GM21367 (cell line): ENCODE measurements at regions not wholly inside any gene's neighbourhood (a gene's known extent, or its start where the extent isn't known, plus 50 kb on each side); places are given as distances from the start of the nearest gene placed in this dataset.
A peak's percentile ranks its signal among the peaks of the same experiment; 100 is the strongest.
"Not testable (repeated sequence)": the region's sequence is repeated elsewhere in the genome, so short reads cannot be mapped to it uniquely, and the experiment has no call there.

Source experiments
- ATAC-seq: cut with Tn5 transposase; IDR thresholded peaks from one replicate; pipeline ENCODE4 v1.9.1; 2021; ENCODE audit not compliant: unreplicated experiment

- no peak for ATAC-seq
These were observed 94.7 kb upstream of the LOC128125822 start for GRCh38 chr6:63477422-63478040.

GRCh38 chr6:63478734-63479133 lies 93.5 kb upstream of the LOC128125822 start:
- no peak for ATAC-seq

- ATAC-seq, result no peak
These were observed 86.1 kb upstream of the LOC128125822 start for GRCh38 chr6:63486196-63486595.

- ATAC-seq, result no peak
These were observed 85.0 kb upstream of the LOC128125822 start for GRCh38 chr6:63487103-63487813.

- ATAC-seq, result no peak
These were observed 81.2 kb upstream of the LOC128125822 start for GRCh38 chr6:63491119-63491518.

- ATAC-seq, result no peak
These were observed 79.8 kb upstream of the LOC128125822 start for GRCh38 chr6:63492476-63492875.

GRCh38 chr6:63493557-63493956 lies 78.7 kb upstream of the LOC128125822 start:
- ATAC-seq, result no peak

- no peak for ATAC-seq
These were observed 75.9 kb upstream of the LOC128125822 start for GRCh38 chr6:63496361-63496804.

GRCh38 chr6:63502156-63502555 lies 70.1 kb upstream of the LOC128125822 start:
- ATAC-seq, result no peak

- no peak for ATAC-seq
These were observed 69.1 kb upstream of the LOC128125822 start for GRCh38 chr6:63503199-63503598.

- ATAC-seq, result peak; percentile 95
These were observed 67.4 kb upstream of the LOC128125822 start for GRCh38 chr6:63504777-63505384.

GRCh38 chr6:63507096-63507495 lies 65.2 kb upstream of the LOC128125822 start:
- no peak for ATAC-seq

GRCh38 chr6:63509652-63510352 lies 62.5 kb upstream of the LOC128125822 start:
- no peak for ATAC-seq

GRCh38 chr6:63510353-63510686 lies 62.0 kb upstream of the LOC128125822 start:
- ATAC-seq, result no peak

GRCh38 chr6:63510849-63511248 lies 61.4 kb upstream of the LOC128125822 start:
- ATAC-seq, result no peak

- ATAC-seq, result no peak
These were observed 57.6 kb upstream of the LOC128125822 start for GRCh38 chr6:63514488-63515173.

GRCh38 chr6:63515227-63515626 lies 57.1 kb upstream of the LOC128125822 start:
- ATAC-seq, result not testable (repeated sequence)

- no peak for ATAC-seq
These were observed 55.9 kb upstream of the LOC128125822 start for GRCh38 chr6:63516186-63516944.

- ATAC-seq, result no peak
These were observed 55.1 kb upstream of the LOC128125822 start for GRCh38 chr6:63517221-63517620.

GRCh38 chr6:63521475-63522210 lies 50.6 kb upstream of the LOC128125822 start:
- no peak for ATAC-seq
